GM23338 (cell line): ENCODE measurements at regions not wholly inside any gene's neighbourhood (a gene's known extent, or its start where the extent isn't known, plus 50 kb on each side); places are given as distances from the start of the nearest gene placed in this dataset.

ENCODE experiments used
- ATAC-seq: fragments of 200-7000 bp; cut with Tn5 transposase; 3 replicates; pipeline ENCODE4 v1.9.1; 2020
- DNase-seq: peaks from one replicate; pipeline ENCODE4 v3.0.0-alpha.2; 2015; ENCODE audit warnings: low spot score
- H2AFZ ChIP-seq: fragments of 200-600 bp; sonication (generic); 2 replicates; pipeline ENCODE4 v1.8.0; 2016; ENCODE audit warnings: antibody characterized with exemption, mild to moderate bottlenecking, moderate library complexity
- H3F3A ChIP-seq: fragments of 200-600 bp; sonication (generic); replicated peaks from 2 replicates; pipeline ENCODE4 v1.8.0; 2017; ENCODE audit warnings: antibody characterized with exemption, mixed run types, low read depth
- H3K27ac ChIP-seq: fragments of 200-600 bp; sonication (generic); 2 replicates; pipeline ENCODE4 v1.6.1; 2016; ENCODE audit warnings: low read depth
- H3K27me3 ChIP-seq: fragments of 200-600 bp; sonication (generic); 2 replicates; pipeline ENCODE4 v1.8.0; 2016; ENCODE audit warnings: mild to moderate bottlenecking, mixed run types, moderate library complexity; ENCODE audit not compliant: insufficient read depth
- H3K36me3 ChIP-seq: fragments of 200-600 bp; sonication (generic); 2 replicates; pipeline ENCODE4 v1.8.0; 2016; ENCODE audit warnings: mild to moderate bottlenecking; ENCODE audit not compliant: insufficient read depth
- H3K4me1 ChIP-seq: fragments of 200-600 bp; sonication (generic); 2 replicates; pipeline ENCODE4 v1.8.0; 2016; ENCODE audit warnings: mild to moderate bottlenecking, moderate library complexity; ENCODE audit not compliant: insufficient read depth
- H3K4me2 ChIP-seq: fragments of 200-600 bp; sonication (generic); 2 replicates; pipeline ENCODE4 v1.7.1; 2017; ENCODE audit warnings: mixed run types
- H3K4me3 ChIP-seq: fragments of 200-600 bp; sonication (generic); 2 replicates; pipeline ENCODE4 v1.6.1; 2016; ENCODE audit warnings: mixed run types
- H3K79me2 ChIP-seq: fragments of 200-600 bp; sonication (generic); replicated peaks from 2 replicates; pipeline ENCODE4 v1.8.0; 2017; ENCODE audit warnings: mild to moderate bottlenecking; ENCODE audit not compliant: insufficient read depth
- H3K9me2 ChIP-seq: fragments of 200-600 bp; sonication (generic); 2 replicates; pipeline ENCODE4 v1.8.0; 2017; ENCODE audit not compliant: insufficient read depth
- H4K20me1 ChIP-seq: fragments of 200-600 bp; sonication (generic); replicated peaks from 2 replicates; pipeline ENCODE4 v1.8.0; 2017; ENCODE audit warnings: mild to moderate bottlenecking; ENCODE audit not compliant: insufficient read depth
- H3K27ac Mint-ChIP-seq: 2 replicates; pipeline ENCODE4 v1.8.0; 2020; ENCODE audit warnings: inconsistent platforms, mild to moderate bottlenecking, moderate library complexity, mixed read lengths
- H3K27me3 Mint-ChIP-seq: 3 replicates; pipeline ENCODE4 v1.8.0; 2022; ENCODE audit warnings: low read depth, mild to moderate bottlenecking, moderate library complexity, mixed read lengths, inconsistent platforms; ENCODE audit not compliant: insufficient read depth, poor library complexity
- H3K36me3 Mint-ChIP-seq: 3 replicates; pipeline ENCODE4 v1.8.0; 2021; ENCODE audit warnings: low read depth, mild to moderate bottlenecking, inconsistent platforms, moderate library complexity, mixed read lengths
- H3K4me1 Mint-ChIP-seq: 3 replicates; pipeline ENCODE4 v1.8.0; 2020; ENCODE audit warnings: mild to moderate bottlenecking, inconsistent platforms, mixed read lengths
- H3K4me3 Mint-ChIP-seq: 3 replicates; pipeline ENCODE4 v1.8.0; 2021; ENCODE audit warnings: moderate library complexity, mild to moderate bottlenecking, inconsistent platforms, mixed read lengths
- H3K9me3 Mint-ChIP-seq: 3 replicates; pipeline ENCODE4 v1.8.0; 2020; ENCODE audit warnings: moderate library complexity, mild to moderate bottlenecking, inconsistent platforms, mixed read lengths
- CTCF ChIP-seq, 2 experiments: fragments of 200-600 bp in 1 of 2; sonication (generic) in 1 of 2; conservative IDR thresholded peaks; 2 replicates each; pipeline versions ENCODE4 v1.5.1 to v1.6.1; 2016 to 2017; ENCODE audit warnings: antibody characterized with exemption in 2 of 2, low read depth in 2 of 2, mild to moderate bottlenecking in 2 of 2, moderate library complexity in 1 of 2
- ETS1 ChIP-seq: IDR thresholded peaks from 2 replicates; pipeline ENCODE4 v1.6.1; 2016; ENCODE audit warnings: antibody characterized with exemption
- EZH2 ChIP-seq: fragments of 200-600 bp; sonication (generic); IDR thresholded peaks from one replicate; pipeline ENCODE4 v1.8.0; 2017; ENCODE audit warnings: antibody characterized with exemption, mild to moderate bottlenecking, low read depth; ENCODE audit not compliant: unreplicated experiment
- EZH2phosphoT487 ChIP-seq: fragments of 200-600 bp; sonication (generic); IDR thresholded peaks from one replicate; pipeline ENCODE4 v1.8.1; 2018; ENCODE audit warnings: antibody characterized with exemption; ENCODE audit not compliant: unreplicated experiment
- JUNB ChIP-seq: IDR thresholded peaks from one replicate; pipeline ENCODE4 v1.6.1; 2016; ENCODE audit warnings: antibody characterized with exemption; ENCODE audit not compliant: unreplicated experiment
- NANOG ChIP-seq: IDR thresholded peaks from 2 replicates; pipeline ENCODE4 v1.6.1; 2016; ENCODE audit warnings: antibody characterized with exemption, borderline replicate concordance
- POLR2AphosphoS5 ChIP-seq: IDR thresholded peaks from 2 replicates; pipeline ENCODE4 v1.6.1; 2016; ENCODE audit warnings: antibody characterized with exemption, low read depth
- STAT1 ChIP-seq: IDR thresholded peaks from one replicate; pipeline ENCODE4 v1.6.1; 2016; ENCODE audit warnings: antibody characterized with exemption; ENCODE audit not compliant: unreplicated experiment
- ZNF114 ChIP-seq: fragments of 250-450 bp; sonication (Bioruptor Pico); IDR thresholded peaks from 2 replicates; pipeline ENCODE4 v1.5.0; 2020; ENCODE audit warnings: mild to moderate bottlenecking, moderate library complexity
- ZNF462 ChIP-seq: fragments of 250-450 bp; sonication (Bioruptor Pico); IDR thresholded peaks from 2 replicates; pipeline ENCODE4 v1.5.0; 2020; ENCODE audit warnings: mild to moderate bottlenecking, moderate library complexity

- TF ChIP-seq ZNF462 (CRISPR knock-in tag) (no peak), EZH2phosphoT487 (no peak), NANOG (no peak), JUNB (no peak), ETS1 (no peak), EZH2 (no peak)
Observed at GRCh38 chr1:168976267-168976666, 130.2 kb upstream of the ATP1B1 start (continued).

GRCh38 chr1:168977618-168978017 is 128.9 kb upstream of the ATP1B1 start:
- ATAC-seq (peak; percentile 45), DNase-seq (peak; percentile 15)
- Histone ChIP-seq H3K36me3 (no peaks in the 10 kb centered on the region), H3K9me2 (peaks cover 5% of the 10 kb centered on the region; the same call in 1 of the 2 replicates), H3K27ac (no peak overlapping the region), H3K79me2 (no peaks in the 10 kb centered on the region), H3K4me3 (no peak overlapping the region), H3F3A (no peaks in the 10 kb centered on the region), H3K4me1 (no peaks in the 10 kb centered on the region), H3K4me2 (no peak overlapping the region), H4K20me1 (no peaks in the 10 kb centered on the region), H2AFZ (peak overlapping the region; percentile 53; the same call in 1 of the 2 replicates), H3K27me3 (no peaks in the 10 kb centered on the region)
- no peaks in the 10 kb centered on the region for H3K27me3 Mint-ChIP-seq
- no peak overlapping the region for H3K27ac Mint-ChIP-seq
- H3K4me3 Mint-ChIP-seq = no peak overlapping the region
- 0 out of 3 replicates have a peak, but pooled peaks cover 2% of the 10 kb centered on the region for H3K4me1 Mint-ChIP-seq
- H3K9me3 Mint-ChIP-seq = no peaks in the 10 kb centered on the region
- no peaks in the 10 kb centered on the region for H3K36me3 Mint-ChIP-seq
- TF ChIP-seq STAT1 = no peak
- no peak for TF ChIP-seq CTCF (conservative IDR thresholded peaks at IDR 0.05; ENCODE audit: low read depth in 2 of 2)
- TF ChIP-seq EZH2 = no peak
- no peak for TF ChIP-seq NANOG
- no peak for TF ChIP-seq POLR2AphosphoS5
- no peak for TF ChIP-seq ZNF114 (CRISPR knock-in tag)
